Effector CD4-positive, alpha-beta T cell (primary cell): ENCODE measurements at regions not wholly inside any gene's neighbourhood (a gene's known extent, or its start where the extent isn't known, plus 50 kb on each side); places are given as distances from the start of the nearest gene placed in this dataset.

Experiments
- DNase-seq: peaks from one replicate; pipeline ENCODE4 v3.0.0-alpha.2; 2020

DNA sequence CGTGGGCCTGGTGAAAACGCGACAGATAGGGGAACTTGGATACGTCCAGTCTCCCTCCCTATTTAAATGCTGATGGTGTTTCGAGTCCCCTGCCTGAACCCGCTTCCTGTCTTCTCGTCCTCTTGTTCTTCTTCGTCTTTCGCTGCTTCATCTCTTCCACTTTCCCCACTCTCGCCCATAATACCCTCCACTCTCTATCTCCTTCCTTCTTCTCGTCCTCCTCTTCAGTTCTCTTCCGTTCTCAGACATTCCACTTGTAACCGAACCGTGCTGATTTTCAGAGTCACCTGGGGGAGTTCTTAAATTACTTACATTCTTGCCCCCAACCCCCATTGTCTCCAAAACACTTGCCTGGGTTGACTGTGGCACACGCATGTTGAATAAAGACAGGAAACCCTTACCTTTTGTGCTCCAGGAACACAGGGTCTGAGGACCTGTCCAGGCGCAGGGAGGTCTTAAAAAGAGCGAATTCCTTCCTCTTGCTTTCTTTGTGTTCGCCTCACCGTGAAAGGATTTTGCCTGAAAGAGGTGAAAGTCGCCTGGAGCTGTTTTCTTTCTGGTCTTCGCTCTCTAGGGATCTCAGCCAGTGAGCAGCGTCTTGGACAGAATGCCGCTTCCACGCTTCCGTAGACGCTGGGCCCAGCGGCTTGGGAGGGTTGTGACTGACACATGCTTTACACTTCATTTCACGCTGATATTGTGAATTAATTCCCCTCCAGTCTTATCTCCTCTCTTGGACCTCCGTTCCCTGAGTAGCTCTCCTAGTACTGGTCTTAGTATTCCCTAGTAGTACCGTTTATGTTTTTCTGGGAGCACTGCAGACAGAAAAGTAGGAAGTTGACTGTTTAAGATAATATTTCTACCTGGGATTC, 184.0 kb downstream of the GPX5 start:
- DNase-seq, result no peak

DNA sequence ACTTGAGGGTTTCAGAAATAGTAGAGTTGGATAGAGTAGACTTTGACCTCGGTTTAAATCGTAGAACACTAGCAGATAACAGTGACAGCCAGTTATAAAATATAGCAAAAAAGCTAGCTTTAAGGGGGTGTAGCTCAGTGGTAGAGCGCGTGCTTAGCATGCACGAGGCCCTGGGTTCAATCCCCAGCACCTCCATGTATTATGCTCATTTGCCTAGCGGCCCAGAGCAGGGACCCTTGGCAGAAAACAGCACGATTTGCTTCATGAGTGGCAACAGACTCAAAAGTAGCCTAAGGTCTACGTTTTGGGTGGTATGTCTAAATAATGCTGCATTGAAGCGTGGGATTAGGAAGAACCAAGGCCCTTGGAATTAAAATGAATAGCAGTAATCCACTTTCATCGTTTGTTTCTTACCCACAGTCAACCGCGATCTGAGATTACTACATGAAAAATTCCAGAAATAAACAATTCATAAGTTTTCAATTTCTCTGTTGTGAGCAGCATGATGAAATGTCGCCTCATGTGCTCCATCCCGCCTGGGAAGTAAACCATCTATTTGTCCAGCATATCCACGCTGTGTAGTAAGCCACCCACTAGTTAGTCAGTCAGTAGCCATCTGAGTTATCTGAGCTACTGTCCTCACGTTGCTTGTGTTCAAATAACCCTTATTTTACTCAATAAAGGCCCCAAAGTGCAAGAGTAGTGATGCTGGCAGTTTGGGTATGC, 184.9 kb downstream of the GPX5 start:
- DNase-seq, result no peak

DNA sequence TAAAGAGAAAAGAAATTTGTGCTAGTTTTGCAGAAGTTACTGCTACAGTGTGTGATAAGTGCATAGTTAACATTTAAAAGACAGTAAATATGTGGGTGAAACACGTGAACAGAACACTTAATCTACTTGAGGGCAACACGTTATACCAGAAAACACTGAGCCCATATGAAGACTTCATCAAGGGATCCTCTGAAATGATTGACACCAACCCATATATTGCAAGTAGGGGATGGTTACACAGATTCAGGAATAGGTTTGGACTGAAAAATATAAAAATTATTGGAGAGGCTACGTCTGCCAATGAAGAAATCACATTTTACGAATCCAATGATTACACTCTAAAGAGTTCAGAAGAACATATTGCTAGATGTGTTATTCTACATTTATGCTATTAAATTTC, 185.6 kb downstream of the GPX5 start:
- DNase-seq, result no peak

DNA sequence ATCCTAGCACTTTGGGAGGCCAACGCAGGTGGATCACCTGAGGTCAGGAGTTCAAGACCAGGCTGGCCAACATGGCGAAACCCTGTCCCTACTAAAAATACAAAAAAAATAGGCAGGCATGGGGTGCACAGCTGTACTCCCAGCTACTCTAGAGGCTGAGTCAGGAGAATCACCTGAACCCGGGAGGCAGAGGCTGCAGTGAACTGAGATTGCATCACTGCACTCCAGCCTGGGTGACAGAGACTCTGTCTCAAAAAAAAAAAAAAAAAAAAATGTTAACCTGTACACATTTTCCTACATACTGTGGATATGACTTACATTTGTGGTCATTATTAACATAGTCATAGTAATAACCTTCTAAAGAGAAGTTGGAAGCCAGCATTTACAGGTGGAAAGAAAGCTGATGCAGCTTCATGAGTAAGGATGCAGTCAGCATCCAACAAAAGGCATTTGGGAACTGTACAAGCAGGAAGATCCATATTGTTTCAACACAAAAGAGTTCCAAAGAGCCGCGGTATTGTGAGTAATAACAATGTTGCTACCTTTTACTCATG, 186.2 kb downstream of the GPX5 start:
- DNase-seq, result no peak

DNA sequence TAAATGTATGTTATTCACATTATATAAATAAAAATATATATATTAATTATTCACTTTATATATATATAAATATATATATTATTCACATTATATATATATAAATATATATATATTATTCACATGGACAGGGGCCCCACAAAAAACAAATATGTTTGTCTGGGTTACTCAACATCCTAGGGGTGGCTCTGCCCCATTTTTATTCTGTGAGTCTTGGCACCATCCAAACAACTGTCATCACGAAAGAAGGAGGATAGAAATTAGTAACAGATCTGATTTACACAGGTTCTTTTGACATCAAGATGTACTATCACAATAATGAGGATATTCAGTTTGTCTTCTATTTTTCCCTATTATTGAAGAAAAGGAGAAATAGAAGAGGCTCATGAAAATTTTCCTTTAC, 187.3 kb downstream of the GPX5 start:
- no peak for DNase-seq

DNA sequence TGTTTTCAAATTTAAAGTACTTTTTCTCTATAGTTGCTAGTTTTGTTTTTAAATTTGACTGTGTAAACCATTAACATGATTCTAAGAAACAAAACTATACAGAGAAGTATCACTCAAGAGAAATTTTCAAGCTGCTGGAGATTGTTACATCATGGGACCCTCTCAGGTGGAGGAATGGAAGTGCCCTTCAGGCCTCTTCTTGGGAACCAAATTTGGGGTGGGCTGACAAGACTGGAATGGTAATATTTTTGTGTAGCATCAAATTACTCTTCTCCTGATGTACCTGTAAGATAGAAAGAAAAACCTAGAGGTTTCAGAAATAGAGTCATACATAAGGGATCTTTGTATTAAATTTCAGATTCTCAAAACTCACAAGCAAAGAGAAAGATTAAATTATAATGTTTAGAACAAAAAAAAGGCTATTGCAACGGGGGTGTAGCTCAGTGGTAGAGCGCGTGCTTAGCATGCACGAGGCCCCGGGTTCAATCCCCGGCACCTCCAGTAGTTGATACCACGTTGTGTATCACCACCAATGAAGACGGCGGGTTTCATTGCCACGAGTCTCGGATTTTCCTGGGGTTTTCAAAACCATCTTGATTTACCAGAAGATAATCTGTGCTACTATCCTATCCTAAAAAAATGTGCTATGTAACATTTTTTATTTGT, 193.7 kb downstream of the GPX5 start:
- no peak for DNase-seq

DNA sequence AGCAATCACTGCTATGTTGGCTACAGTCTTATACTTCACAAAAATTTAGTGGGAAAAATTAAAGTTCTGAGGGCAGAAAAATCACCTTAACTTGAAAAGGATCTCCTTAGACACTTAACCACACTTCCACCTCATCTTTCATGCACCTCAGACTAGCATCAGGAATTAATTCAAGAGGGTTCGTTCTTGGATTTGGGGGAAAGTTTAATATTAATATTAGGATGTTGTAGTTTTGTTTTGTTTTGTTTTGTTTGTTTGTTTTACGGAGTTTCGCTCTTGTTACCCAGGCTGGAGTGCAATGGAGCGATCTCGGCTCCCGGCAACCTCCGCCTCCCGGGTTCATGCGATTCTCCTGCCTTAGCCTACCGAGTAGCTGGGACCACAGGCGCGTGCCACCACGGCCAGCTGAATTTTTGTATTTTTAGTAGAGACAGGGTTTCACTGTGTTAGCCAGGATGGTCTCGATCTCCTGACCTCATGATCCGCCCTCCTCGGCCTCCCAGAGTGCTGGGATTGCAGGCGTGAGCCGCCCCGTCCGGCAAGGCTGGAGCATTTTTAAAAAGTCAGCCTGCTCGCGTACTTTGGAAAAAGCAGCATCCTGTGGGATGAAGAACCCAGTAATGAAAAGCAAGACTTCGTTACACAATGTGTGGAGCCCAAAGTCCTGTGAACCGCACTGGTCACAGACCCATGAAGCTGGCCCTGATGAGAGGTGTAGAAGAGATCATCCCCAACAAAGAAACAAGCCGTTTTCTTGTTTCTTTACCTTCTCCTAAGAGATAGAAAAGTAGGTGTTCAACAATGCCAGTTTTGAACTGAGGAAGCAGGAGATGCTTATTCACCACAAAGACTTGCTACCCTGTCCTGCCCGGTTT, 194.9 kb downstream of the GPX5 start:
- no peak for DNase-seq

DNA sequence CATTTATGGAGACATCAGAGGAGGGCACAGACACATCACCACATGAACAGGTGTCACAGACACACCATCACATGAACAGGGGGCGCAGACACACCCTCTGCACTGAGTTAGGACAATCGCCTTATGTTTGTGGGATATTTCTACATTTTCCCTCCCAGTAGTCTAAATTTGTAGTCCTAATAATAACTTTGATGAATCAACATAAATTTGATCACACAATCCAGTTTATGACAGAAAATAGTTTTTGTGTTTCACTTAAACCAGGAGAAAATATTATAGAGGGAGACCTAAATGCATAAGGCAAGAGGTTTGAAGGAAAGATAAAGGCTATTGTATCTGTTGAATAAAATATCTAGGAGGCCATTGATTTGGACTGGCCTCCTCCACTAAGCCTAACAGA, 195.7 kb downstream of the GPX5 start:
- no peak for DNase-seq

DNA sequence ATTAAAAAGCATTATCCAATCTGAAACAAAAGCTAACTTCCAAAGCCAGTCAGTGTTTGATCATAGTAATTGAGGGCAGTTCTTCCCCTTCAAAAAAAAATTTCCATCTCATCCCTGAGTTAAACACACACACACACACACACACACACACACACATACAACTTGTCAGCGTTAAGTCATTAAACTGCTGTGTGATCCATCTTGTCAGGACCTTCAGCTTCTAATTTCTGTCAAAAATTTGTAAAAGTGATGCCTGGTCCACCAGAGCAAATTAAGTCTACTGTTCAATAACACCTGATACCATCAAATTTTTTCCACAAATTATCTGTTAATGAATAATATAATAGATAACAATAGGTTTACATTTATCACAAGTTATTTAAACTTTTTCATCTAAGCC, 198.7 kb downstream of the GPX5 start:
- DNase-seq, result no peak

DNA sequence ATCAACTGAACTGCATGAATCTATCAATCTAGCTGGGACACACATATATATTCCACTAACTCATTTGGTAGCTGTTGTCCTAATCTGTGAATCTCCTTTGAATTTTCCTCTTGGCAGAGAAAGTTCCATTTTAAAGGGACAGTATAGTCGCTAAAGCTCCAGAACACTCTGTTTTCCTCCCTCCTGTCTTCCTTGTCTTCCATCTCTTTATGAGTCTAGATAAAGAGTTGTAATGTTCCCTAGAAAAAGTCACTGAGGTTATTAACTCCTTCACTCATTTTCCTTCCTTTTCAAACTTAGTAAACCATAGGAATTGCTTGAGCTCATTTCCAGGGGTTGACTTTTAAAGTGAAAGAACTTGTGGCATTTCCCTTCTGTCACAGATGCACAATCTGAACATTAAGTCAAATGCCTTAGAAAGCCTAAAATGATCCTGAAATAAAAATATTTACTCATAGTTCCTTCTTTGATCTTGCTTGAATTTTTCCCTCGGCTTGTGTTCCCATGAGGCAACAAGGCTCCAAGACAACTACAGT, 198.4 kb downstream of the TRIM27 start:
- DNase-seq, result no peak

DNA sequence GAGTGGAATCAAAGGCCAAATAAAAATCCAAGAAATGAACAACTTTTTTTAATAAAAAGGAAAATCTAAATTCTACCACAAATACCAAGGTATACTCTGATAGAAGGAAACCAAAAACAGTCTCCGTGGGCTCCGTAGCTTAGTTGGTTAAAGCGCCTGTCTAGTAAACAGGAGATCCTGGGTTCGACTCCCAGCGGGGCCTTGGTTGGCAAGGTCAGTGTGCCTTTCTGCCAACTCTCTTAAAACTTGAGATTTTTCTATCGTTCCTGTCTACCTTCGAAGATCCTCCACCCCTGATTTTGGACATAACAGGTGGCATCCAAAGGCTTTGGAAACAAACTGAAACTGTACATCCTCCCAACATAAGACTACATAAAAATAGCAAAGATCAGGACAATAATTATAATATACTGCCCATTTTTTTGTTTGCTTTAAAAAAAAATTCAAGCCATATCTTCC, 197.9 kb downstream of the TRIM27 start:
- no peak for DNase-seq

DNA sequence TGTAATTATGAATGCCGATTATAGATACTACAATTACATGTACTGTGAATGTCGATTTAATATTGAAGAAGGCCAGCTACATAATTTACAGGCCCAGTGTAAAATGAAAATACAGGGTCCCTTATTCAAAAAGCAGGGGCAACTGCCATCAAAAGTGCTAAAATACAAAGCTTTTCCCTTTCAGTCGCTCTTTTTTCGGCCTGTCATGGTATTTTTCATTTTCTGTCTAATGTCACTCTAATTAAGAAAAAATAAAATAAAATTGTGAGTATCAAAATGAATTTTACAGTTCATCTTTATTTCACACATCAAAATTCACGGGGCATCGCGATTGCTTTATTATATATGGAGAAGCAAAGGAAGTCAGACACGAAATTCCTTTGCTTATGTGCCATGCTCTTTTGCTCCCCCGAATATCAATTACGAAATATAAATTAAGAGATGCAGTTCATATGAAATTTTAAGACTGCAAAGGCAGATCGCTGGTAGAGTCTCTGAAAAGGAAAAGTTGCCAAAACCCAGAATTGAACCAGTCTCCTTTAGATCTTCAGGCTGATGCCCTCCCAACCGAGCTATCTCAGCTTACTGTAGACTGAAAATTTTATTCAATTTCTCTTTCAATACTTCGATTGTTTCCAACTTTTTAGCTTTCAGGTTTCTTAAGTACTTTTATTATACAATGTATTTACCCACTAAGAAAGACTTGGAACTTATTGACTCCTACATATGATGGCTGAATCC, 197.0 kb downstream of the TRIM27 start:
- no peak for DNase-seq

DNA sequence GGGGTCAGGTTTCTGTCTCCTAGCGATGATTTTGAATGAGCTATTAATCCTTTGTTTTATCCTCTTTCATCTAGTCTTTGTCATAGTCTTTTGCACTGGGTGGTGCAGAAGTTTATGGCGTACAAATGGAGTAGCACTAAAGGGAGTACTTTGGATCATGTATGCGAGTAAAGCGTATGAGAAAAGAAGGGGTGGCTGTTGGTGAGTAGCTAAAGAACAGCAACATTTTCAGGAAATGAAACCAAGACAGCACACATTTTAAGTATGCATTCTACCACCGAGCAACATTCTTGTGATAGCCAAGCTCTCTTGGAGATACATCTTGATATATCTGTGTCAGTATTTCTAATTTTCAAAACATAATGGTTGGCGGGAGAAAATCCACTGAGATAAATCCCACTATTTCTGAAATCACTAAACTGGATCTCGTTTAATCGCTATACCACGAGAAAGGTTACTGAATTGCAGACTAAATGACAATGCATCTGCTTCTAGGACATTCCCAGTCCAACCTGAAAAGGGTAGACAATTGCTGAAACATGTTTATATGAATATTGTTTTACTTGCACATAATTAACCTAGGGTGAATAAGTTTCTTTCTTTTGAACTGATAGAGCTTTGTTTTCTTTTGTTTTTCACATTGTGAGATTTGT, 196.1 kb downstream of the TRIM27 start:
- no peak for DNase-seq

DNA sequence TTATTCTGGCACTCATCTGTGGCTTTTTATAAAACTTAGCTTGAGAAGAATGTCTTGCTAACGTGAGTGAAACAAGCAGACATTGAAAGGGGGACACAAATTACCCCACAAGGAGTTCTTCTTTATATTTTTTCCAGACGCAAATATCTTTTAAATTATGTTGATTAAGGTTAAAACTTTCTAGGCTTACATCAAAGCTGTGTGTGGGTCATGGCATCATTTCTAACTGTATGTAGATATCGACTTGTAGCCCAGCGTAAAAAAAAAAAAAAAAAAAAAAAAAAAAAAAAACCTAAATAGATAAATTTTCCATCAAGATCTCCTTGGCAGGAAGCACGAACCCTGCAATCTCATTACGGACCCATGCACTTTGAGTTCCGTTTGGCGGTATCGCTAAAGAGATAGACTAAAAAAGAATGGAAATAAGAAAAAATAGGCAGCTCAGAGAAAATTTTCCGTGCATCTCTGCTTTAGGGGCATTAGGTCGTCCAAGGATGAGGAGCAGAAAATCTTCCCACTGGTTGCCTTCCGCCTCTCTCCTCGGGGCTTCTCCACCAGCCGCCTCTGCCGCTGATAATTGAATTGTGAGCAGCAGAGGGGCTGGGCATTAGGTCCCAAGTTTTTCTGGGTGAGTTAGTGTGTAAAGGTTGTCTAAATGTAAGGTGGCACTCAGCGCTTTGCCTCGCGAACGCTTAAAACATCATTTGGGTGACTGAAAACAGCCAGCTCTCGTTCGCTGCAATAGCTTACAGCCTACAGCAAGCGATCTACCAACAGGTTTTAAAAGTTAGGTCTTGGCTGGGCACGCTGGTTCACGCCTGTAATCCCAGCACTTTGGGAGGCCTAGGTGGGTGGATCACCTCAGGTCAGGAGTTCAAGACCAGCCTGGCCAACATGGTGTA, 194.0 kb downstream of the TRIM27 start:
- no peak for DNase-seq

DNA sequence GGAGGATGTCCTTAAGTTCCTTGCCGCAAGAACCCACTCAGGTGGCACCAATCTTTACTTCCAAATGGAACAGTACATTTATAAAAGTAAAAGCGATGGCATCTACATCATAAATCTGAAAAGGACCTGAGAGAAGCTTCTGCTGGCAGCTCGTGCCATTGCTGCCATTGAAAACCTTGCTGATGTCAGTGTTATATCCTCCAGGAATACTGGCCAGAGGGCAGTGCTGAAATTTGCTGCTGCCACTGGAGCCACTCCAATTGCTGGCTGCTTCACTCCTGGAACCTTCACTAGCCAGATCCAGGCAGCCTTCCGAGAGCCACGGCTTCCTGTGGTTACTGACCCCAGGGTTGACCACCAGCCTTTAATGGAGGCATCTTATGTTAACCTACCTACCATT, 191.7 kb downstream of the TRIM27 start:
- no peak for DNase-seq

DNA sequence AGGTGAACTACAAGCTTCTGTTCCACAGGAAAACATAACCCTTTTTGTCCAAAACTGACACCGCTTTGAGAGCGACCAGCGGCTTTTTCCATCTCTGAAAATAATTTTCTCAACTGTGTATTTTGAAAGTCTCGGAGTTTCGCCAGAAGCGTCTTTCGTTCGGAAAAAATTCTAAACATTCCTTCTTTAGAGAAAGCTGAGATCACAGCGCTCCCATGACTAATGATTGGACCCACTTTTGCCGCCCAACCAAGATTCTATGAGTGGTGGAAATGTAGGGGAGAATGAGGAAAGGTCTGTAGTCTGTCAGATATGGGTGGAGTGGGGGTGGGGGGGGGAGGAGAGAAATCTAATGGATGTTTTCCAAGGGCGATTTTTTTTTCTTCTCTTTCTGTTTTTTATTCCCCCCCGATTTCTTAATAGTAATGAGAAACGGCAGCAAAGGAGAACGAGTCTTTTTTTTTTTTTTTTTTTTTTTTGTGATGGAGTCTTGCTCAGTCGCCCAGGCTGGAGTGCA, 189.3 kb downstream of the TRIM27 start:
- DNase-seq, result no peak

DNA sequence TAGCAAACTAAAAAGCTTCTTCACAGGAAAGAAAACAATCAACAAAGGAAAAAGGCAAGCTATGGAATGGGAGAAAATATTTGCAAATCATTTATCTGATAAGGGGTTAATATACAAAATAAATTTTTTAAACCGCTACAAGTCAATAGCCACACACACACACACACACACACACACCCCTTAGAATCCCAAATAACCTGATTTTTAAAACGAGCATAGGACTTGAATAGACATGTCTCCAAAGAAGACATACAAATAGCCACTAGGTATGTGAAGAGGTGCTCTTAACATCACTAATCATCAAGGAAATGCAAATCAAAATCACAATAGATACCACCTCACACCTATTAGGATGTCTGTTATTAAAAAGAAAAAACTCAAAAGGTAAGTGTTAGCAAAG, 187.7 kb downstream of the TRIM27 start:
- DNase-seq, result no peak

DNA sequence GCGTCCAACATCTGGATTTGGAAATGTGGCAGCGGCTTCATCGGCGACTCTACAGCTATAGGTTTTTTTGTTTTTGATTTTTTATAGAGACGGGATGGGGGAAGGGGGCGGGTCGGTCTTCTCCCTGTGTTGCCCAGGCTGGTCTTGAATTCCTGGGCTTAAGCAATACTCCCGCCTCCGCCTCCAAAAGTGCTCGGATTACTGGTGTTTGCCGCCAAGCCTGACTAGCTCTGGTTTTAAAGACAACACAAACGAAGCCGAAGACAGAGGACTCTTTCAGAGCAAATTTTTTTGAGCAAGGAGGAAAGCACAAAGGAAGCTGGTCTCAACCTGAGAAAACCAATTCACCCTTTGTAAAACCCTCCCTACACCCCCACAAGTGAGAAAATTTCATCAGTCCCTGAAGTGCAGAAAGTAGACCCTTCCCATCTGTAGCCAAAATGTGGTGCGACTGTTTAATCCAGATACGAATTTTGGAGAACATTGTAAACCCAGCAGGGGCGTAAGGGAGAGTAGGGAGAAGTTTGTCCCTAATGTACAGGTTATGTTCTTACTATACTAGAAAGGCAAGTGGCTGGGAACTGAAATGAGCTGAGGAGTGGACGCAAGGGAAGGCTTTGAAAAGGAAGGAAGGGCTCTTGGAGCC, 185.9 kb downstream of the TRIM27 start:
- DNase-seq, result no peak

DNA sequence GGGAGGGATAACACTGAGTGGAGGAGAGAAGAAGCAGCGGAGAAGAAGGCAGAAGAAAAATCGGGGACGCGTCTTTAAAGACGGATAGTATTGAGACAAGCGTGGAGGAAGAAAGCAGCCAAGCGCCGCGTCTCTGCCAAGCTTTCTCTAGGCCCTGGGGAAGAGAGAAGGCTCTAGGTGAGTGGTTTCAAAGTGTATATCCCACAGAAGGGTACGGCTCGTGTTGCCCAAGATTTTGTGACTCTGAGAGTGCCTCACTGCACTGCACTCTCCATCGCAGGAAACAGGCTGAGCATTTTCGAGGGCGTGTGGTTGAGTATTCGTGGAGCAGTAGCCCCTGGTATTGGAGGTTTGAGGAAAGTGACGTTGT, 185.4 kb downstream of the TRIM27 start:
- no peak for DNase-seq
